B cell (primary cell): ENCODE measurements at regions not wholly inside any gene's neighbourhood (a gene's known extent, or its start where the extent isn't known, plus 50 kb on each side); places are given as distances from the start of the nearest gene placed in this dataset.
A peak's percentile ranks its signal among the peaks of the same experiment; 100 is the strongest.

Experiments
- ATAC-seq: fragments of 200-7000 bp; cut with Tn5 transposase; one replicate; pipeline ENCODE4 v1.10.0; 2021; ENCODE audit warnings: low read depth, mild to moderate bottlenecking, moderate number of reproducible peaks, moderate library complexity
- CTCF ChIA-PET: fragments of 350-600 bp; sonication (Branson Sonifier 250); formaldehyde crosslinking; loops from one replicate; lab custom pipeline; 2021; ENCODE audit warnings: antibody characterized with exemption, inconsistent platforms; lab: Charles Lee
- POLR2A ChIA-PET: fragments of 350-600 bp; sonication (Branson Sonifier 250); formaldehyde crosslinking; loops from one replicate; lab custom pipeline; 2021; ENCODE audit warnings: antibody characterized with exemption; lab: Charles Lee
- DNase-seq: peaks from one replicate; pipeline ENCODE4 v3.0.0; 2013
- H2AFZ ChIP-seq: 2 replicates; pipeline ENCODE4 v1.6.1; 2012; ENCODE audit warnings: mild to moderate bottlenecking, low read depth, low read length; ENCODE audit not compliant: insufficient read depth, poor library complexity, severe bottlenecking
- H3K27ac ChIP-seq, 2 donors: 1 replicate in 1 of 2; 2 replicates in 1 of 2; pipeline ENCODE4 v1.5.1; 2012 to 2013; ENCODE audit warnings: low read length in 2 of 2, mild to moderate bottlenecking in 2 of 2, moderate library complexity in 1 of 2
- H3K27me3 ChIP-seq, 4 experiments: fragments of 200-600 bp in 1 of 4; sonication (generic) in 1 of 4; replicated peaks in 1 of 4; 1 replicate in 2 of 4; 2 replicates in 2 of 4; pipeline versions ENCODE4 v1.6.1 to v1.7.0; 2013 to 2016; ENCODE audit warnings: low read length in 3 of 4, mild to moderate bottlenecking in 2 of 4, mixed read lengths in 1 of 4, moderate library complexity in 1 of 4; ENCODE audit not compliant: insufficient read depth in 4 of 4, control insufficient read depth in 3 of 4; ENCODE audit errors: control extremely low read depth in 1 of 4
- H3K36me3 ChIP-seq, 2 experiments: replicated peaks in 1 of 2; 1 replicate in 1 of 2; 2 replicates in 1 of 2; pipeline versions ENCODE4 v1.6.1 to v1.7.1; 2013; ENCODE audit warnings: low read length in 1 of 2; ENCODE audit not compliant: insufficient read depth in 2 of 2, control insufficient read depth in 1 of 2; ENCODE audit errors: control extremely low read depth in 1 of 2, extremely low read depth in 1 of 2
- H3K4me1 ChIP-seq, 2 donors: fragments of 200-600 bp in 1 of 2; sonication (generic) in 1 of 2; 1 replicate in 1 of 2; 2 replicates in 1 of 2; pipeline versions ENCODE4 v1.5.1 to v1.6.1; 2013 to 2017; ENCODE audit warnings: low read length in 2 of 2; ENCODE audit not compliant: control insufficient read depth in 2 of 2, insufficient read depth in 2 of 2
- H3K4me2 ChIP-seq: replicated peaks from 2 replicates; pipeline ENCODE3; 2012; ENCODE audit warnings: mild to moderate bottlenecking, low read depth, low read length; ENCODE audit not compliant: poor library complexity, severe bottlenecking
- H3K4me3 ChIP-seq, 5 experiments: fragments of 200-600 bp in 1 of 5; sonication (generic) in 1 of 5; 1 replicate in 3 of 5; 2 replicates in 2 of 5; pipeline versions ENCODE4 v1.5.1 to v1.7.0; 2011 to 2016; ENCODE audit warnings: low read length in 4 of 5, mild to moderate bottlenecking in 4 of 5, low read depth in 2 of 5, control low read depth in 1 of 5, moderate library complexity in 1 of 5; ENCODE audit not compliant: insufficient read depth in 1 of 5; ENCODE audit errors: control extremely low read depth in 1 of 5, extremely low read depth in 1 of 5
- H3K79me2 ChIP-seq: fragments of 200-600 bp; sonication (generic); one replicate; pipeline ENCODE4 v1.6.0; 2016; ENCODE audit warnings: low read length; ENCODE audit not compliant: control insufficient read depth, insufficient read depth
- H3K9ac ChIP-seq: fragments of 200-600 bp; sonication (generic); 2 replicates; pipeline ENCODE4 v1.6.1; 2017; ENCODE audit warnings: mild to moderate bottlenecking, low read length, moderate library complexity
- H3K9me3 ChIP-seq, 3 donors: one replicate each; pipeline versions ENCODE4 v1.6.1 to v1.7.1; 2013; ENCODE audit warnings: low read length in 2 of 3; ENCODE audit not compliant: control insufficient read depth in 2 of 3, insufficient read depth in 1 of 3; ENCODE audit errors: control extremely low read depth in 1 of 3
- H4K20me1 ChIP-seq: 2 replicates; pipeline ENCODE4 v1.6.0; 2012; ENCODE audit warnings: mild to moderate bottlenecking, low read length; ENCODE audit not compliant: insufficient read depth, control insufficient read depth, poor library complexity, severe bottlenecking
- H3K27ac Mint-ChIP-seq: one replicate; pipeline ENCODE4 v1.8.0; 2021; ENCODE audit warnings: mixed read lengths
- H3K27me3 Mint-ChIP-seq: one replicate; pipeline ENCODE4 v1.8.0; 2021; ENCODE audit warnings: mixed read lengths
- H3K4me1 Mint-ChIP-seq: one replicate; pipeline ENCODE4 v1.8.0; 2021; ENCODE audit warnings: mixed read lengths
- H3K4me3 Mint-ChIP-seq: one replicate; pipeline ENCODE4 v1.8.0; 2021; ENCODE audit warnings: mixed read lengths
- H3K9me3 Mint-ChIP-seq: one replicate; pipeline ENCODE4 v1.8.0; 2022; ENCODE audit warnings: mixed read lengths; ENCODE audit not compliant: insufficient read depth
- CTCF ChIP-seq: fragments of 200-600 bp; IDR thresholded peaks from one replicate; pipeline ENCODE4 v1.8.0; 2022; ENCODE audit warnings: antibody characterized with exemption, mild to moderate bottlenecking
- EZH2 ChIP-seq: IDR thresholded peaks from 2 replicates; pipeline ENCODE4 v1.6.1; 2012; ENCODE audit warnings: borderline replicate concordance, low read depth, mild to moderate bottlenecking, moderate library complexity, low read length; ENCODE audit not compliant: insufficient read depth, poor library complexity, severe bottlenecking
- WGBS: methylation state at CpG from one replicate; pipeline ENCODE4 v1.1.5; 2013; ENCODE audit warnings: missing lambda C conversion rate; ENCODE audit not compliant: insufficient coverage; 5-methylcytosine and 5-hydroxymethylcytosine counted together
- intact Hi-C: fragments of 100-400 bp; cut with micrococcal nuclease; formaldehyde crosslinking; loops from one replicate; pipeline ENCODE4 v1.10.0; 2022

- peak overlapping the region; percentile 23 to 66 (median 55) for H3K4me3 ChIP-seq
- H3K27me3 ChIP-seq = peaks cover 0 to 4% (median 0%) of the 10 kb centered on the region in 4 experiments
- ATAC-seq (peak; percentile 94), DNase-seq (peak; percentile 83)
- peak overlapping the region; percentile 15 for H3K27ac Mint-ChIP-seq
- H3K4me2 ChIP-seq = peak overlapping the region; percentile 85
- intact Hi-C loops = loop anchor here (1.0 to 5.0 kb wide), 4 partner anchors 59 to 194 kb away; partner anchors contain the start of gene MCUR1
- H3K9me3 Mint-ChIP-seq = peaks cover 2% of the 10 kb centered on the region
- H3K4me1 ChIP-seq = peaks cover 15 to 20% of the 10 kb centered on the region in 2 donors
- TF ChIP-seq EZH2 (no peak), CTCF (peak; percentile 87)
- H3K27ac ChIP-seq = no peak overlapping the region
- peak overlapping the region; percentile 67 for H3K9ac ChIP-seq
- H3K9me3 ChIP-seq = peaks cover 0 to 7% (median 0%) of the 10 kb centered on the region in 3 donors
- CTCF ChIA-PET = interaction anchor here (0.6 to 2.1 kb wide), 24 partner anchors 11 to 1748 kb away, joined by 3 to 21 read pairs (median 3); partner anchors contain the start of genes RANBP9 and SIRT5
- H3K79me2 ChIP-seq = no peaks in the 10 kb centered on the region
- 7% methylated on average over 45 of the region's 49 CpGs for WGBS
- no peaks in the 10 kb centered on the region for H3K27me3 Mint-ChIP-seq
- peak overlapping the region; percentile 89 for H3K4me3 Mint-ChIP-seq
- POLR2A ChIA-PET = interaction anchor here (0.6 kb wide), 2 partner anchors 210 to 1350 kb away, joined by 3 read pairs; no protein-coding TSS in a partner anchor
- peaks cover 19% of the 10 kb centered on the region for H3K4me1 Mint-ChIP-seq
- H3K36me3 ChIP-seq = no peaks in the 10 kb centered on the region
- peak overlapping the region; percentile 85 for H2AFZ ChIP-seq
- no peaks in the 10 kb centered on the region for H4K20me1 ChIP-seq
Observed at GRCh38 chr6:13873288-13874190, 51.2 kb upstream of the RNF182 start.
